ENCODE measurements at regions not wholly inside any gene's neighbourhood (a gene's known extent, or its start where the extent isn't known, plus 50 kb on each side); places are given as distances from the start of the nearest gene placed in this dataset.

- no peak for TF ChIP-seq CTCF (IDR thresholded peaks at IDR 0.05; ENCODE audit: extremely low read depth, low read depth, low read length)
- no peak for DNase-seq (ENCODE audit: insufficient read length, low spot score, missing footprints)
- Histone ChIP-seq H2AFZ (ENCODE audit: low read length) (no peak overlapping the region), H3K4me1 (ENCODE audit: insufficient read depth, low read length) (no peaks in the 10 kb centered on the region), H3K27ac (ENCODE audit: low read depth, low read length) (no peak overlapping the region), H4K20me1 (ENCODE audit: insufficient read depth, low read length) (no peaks in the 10 kb centered on the region), H3K9me3 (ENCODE audit: low read depth, low read length) (no peaks in the 10 kb centered on the region), H3K4me3 (ENCODE audit: insufficient read depth, low read length) (no peak overlapping the region), H3K36me3 (ENCODE audit: insufficient read depth, low read length) (no peaks in the 10 kb centered on the region), H3K4me2 (ENCODE audit: insufficient read depth, low read length) (no peak overlapping the region), H3K79me2 (ENCODE audit: insufficient read depth, low read length) (no peaks in the 10 kb centered on the region), H3K27me3 (ENCODE audit: insufficient read depth, low read length) (no peaks in the 10 kb centered on the region)
Measured at GRCh38 chr4:138327338-138327737, 85.2 kb upstream of the SLC7A11 start.

GRCh38 chr4:138320831-138321230 lies 78.7 kb upstream of the SLC7A11 start:
- Histone ChIP-seq H3K36me3 (ENCODE audit: insufficient read depth, low read length) (no peaks in the 10 kb centered on the region), H2AFZ (ENCODE audit: low read length) (no peak overlapping the region), H3K79me2 (ENCODE audit: insufficient read depth, low read length) (no peaks in the 10 kb centered on the region), H3K27me3 (ENCODE audit: insufficient read depth, low read length) (no peaks in the 10 kb centered on the region), H3K4me2 (ENCODE audit: insufficient read depth, low read length) (no peak overlapping the region), H3K4me3 (ENCODE audit: insufficient read depth, low read length) (no peak overlapping the region), H4K20me1 (ENCODE audit: insufficient read depth, low read length) (no peaks in the 10 kb centered on the region), H3K9me3 (ENCODE audit: low read depth, low read length) (no peaks in the 10 kb centered on the region), H3K4me1 (ENCODE audit: insufficient read depth, low read length) (no peaks in the 10 kb centered on the region), H3K27ac (ENCODE audit: low read depth, low read length) (no peak overlapping the region)
- DNase-seq (ENCODE audit: insufficient read length, low spot score, missing footprints) = no peak
- no peak for TF ChIP-seq CTCF (IDR thresholded peaks at IDR 0.05; ENCODE audit: extremely low read depth, low read depth, low read length)

GRCh38 chr4:138320030-138320429 lies 77.9 kb upstream of the SLC7A11 start:
- DNase-seq (ENCODE audit: insufficient read length, low spot score, missing footprints) = no peak
- no peak overlapping the region for H3K27ac ChIP-seq (ENCODE audit: low read depth, low read length)
- H3K9me3 ChIP-seq (ENCODE audit: low read depth, low read length) = no peaks in the 10 kb centered on the region
- H4K20me1 ChIP-seq (ENCODE audit: insufficient read depth, low read length) = no peaks in the 10 kb centered on the region
- no peaks in the 10 kb centered on the region for H3K27me3 ChIP-seq (ENCODE audit: insufficient read depth, low read length)
- no peaks in the 10 kb centered on the region for H3K4me1 ChIP-seq (ENCODE audit: insufficient read depth, low read length)
- no peak overlapping the region for H3K4me2 ChIP-seq (ENCODE audit: insufficient read depth, low read length)
- no peak overlapping the region for H3K4me3 ChIP-seq (ENCODE audit: insufficient read depth, low read length)
- H3K36me3 ChIP-seq (ENCODE audit: insufficient read depth, low read length) = no peaks in the 10 kb centered on the region
- no peak overlapping the region for H2AFZ ChIP-seq (ENCODE audit: low read length)
- H3K79me2 ChIP-seq (ENCODE audit: insufficient read depth, low read length) = no peaks in the 10 kb centered on the region
- TF ChIP-seq CTCF (IDR thresholded peaks at IDR 0.05; ENCODE audit: extremely low read depth, low read depth, low read length) = no peak

GRCh38 chr4:138317175-138317748 lies 75.1 kb upstream of the SLC7A11 start:
- peaks cover under 1% of the 10 kb centered on the region for H3K4me1 ChIP-seq (ENCODE audit: insufficient read depth, low read length)
- no peak overlapping the region for H2AFZ ChIP-seq (ENCODE audit: low read length)
- H4K20me1 ChIP-seq (ENCODE audit: insufficient read depth, low read length) = no peaks in the 10 kb centered on the region
- no peak for TF ChIP-seq CTCF (IDR thresholded peaks at IDR 0.05; ENCODE audit: extremely low read depth, low read depth, low read length)
- no peak for DNase-seq (ENCODE audit: insufficient read length, low spot score, missing footprints)
- H3K27me3 ChIP-seq (ENCODE audit: insufficient read depth, low read length) = no peaks in the 10 kb centered on the region
- H3K27ac ChIP-seq (ENCODE audit: low read depth, low read length) = no peak overlapping the region
- no peak overlapping the region for H3K4me3 ChIP-seq (ENCODE audit: insufficient read depth, low read length)
- H3K36me3 ChIP-seq (ENCODE audit: insufficient read depth, low read length) = no peaks in the 10 kb centered on the region
- H3K9me3 ChIP-seq (ENCODE audit: low read depth, low read length) = no peaks in the 10 kb centered on the region
- no peak overlapping the region for H3K4me2 ChIP-seq (ENCODE audit: insufficient read depth, low read length)
- no peaks in the 10 kb centered on the region for H3K79me2 ChIP-seq (ENCODE audit: insufficient read depth, low read length)
